AG10803 (cell line): ENCODE measurements at regions not wholly inside any gene's neighbourhood (a gene's known extent, or its start where the extent isn't known, plus 50 kb on each side); places are given as distances from the start of the nearest gene placed in this dataset.
"Not testable (repeated sequence)": the region's sequence is repeated elsewhere in the genome, so short reads cannot be mapped to it uniquely, and the experiment has no call there.

ENCODE experiments used
- DNase-seq: peaks from one replicate; pipeline ENCODE4 v3.0.0; 2010; ENCODE audit warnings: low read depth
- H3K4me3 ChIP-seq: 2 replicates; pipeline ENCODE4 v1.5.1; 2011; ENCODE audit warnings: mild to moderate bottlenecking, low read length, control low read depth
- CTCF ChIP-seq: conservative IDR thresholded peaks from 2 replicates; pipeline ENCODE4 v1.5.1; 2011; ENCODE audit warnings: mild to moderate bottlenecking, low read length, control low read depth, inconsistent platforms

GRCh38 chr20:47907031-47907675, 121.9 kb upstream of the SULF2 start:
- H3K4me3 ChIP-seq = no peak overlapping the region
- DNase-seq = no peak
- TF ChIP-seq CTCF = no peak

- no peak for TF ChIP-seq CTCF
These were observed 121.0 kb upstream of the SULF2 start for GRCh38 chr20:47906348-47906660.

GRCh38 chr20:47905628-47906347, 120.5 kb upstream of the SULF2 start:
- H3K4me3 ChIP-seq = no peak overlapping the region
- TF ChIP-seq CTCF = no peak
- no peak for DNase-seq

More at GRCh38 chr20:47906348-47906660, 121.0 kb upstream of the SULF2 start:
- H3K4me3 ChIP-seq = no peak overlapping the region
- DNase-seq = no peak

GRCh38 chr20:47903009-47903408, 117.7 kb upstream of the SULF2 start:
- H3K4me3 ChIP-seq, DNase-seq: not testable (repeated sequence)

GRCh38 chr20:47899313-47899712, 114.0 kb upstream of the SULF2 start:
- DNase-seq = not testable (repeated sequence)

GRCh38 chr20:47897461-47897860, 112.2 kb upstream of the SULF2 start:
- DNase-seq = no peak
- no peak for TF ChIP-seq CTCF
- no peak overlapping the region for H3K4me3 ChIP-seq

More at GRCh38 chr20:47899313-47899712, 114.0 kb upstream of the SULF2 start:
- H3K4me3 ChIP-seq = not testable (repeated sequence)

- DNase-seq, H3K4me3 ChIP-seq: not testable (repeated sequence)
These were observed 107.4 kb upstream of the SULF2 start for GRCh38 chr20:47892681-47893080.

GRCh38 chr20:47890708-47891107, 105.4 kb upstream of the SULF2 start:
- DNase-seq, H3K4me3 ChIP-seq: not testable (repeated sequence)

GRCh38 chr20:47889751-47890150, 104.5 kb upstream of the SULF2 start:
- not testable (repeated sequence) for DNase-seq, H3K4me3 ChIP-seq

GRCh38 chr20:47888351-47888750, 103.1 kb upstream of the SULF2 start:
- TF ChIP-seq CTCF = no peak
- DNase-seq = no peak

More at GRCh38 chr20:47888351-47888750, 103.1 kb upstream of the SULF2 start:
- no peak overlapping the region for H3K4me3 ChIP-seq
